Mucosa of descending colon (tissue), 3 donors: ENCODE measurements at regions not wholly inside any gene's neighbourhood (a gene's known extent, or its start where the extent isn't known, plus 50 kb on each side); places are given as distances from the start of the nearest gene placed in this dataset.
A peak's percentile ranks its signal among the peaks of the same experiment; 100 is the strongest.
"Not testable (repeated sequence)": the region's sequence is repeated elsewhere in the genome, so short reads cannot be mapped to it uniquely, and the experiment has no call there.

Experiments used
- ATAC-seq: fragments of 200-7000 bp; cut with Tn5 transposase; one replicate; pipeline ENCODE4 v1.9.1; 2020; ENCODE audit warnings: mild to moderate bottlenecking, moderate library complexity
- DNase-seq, 3 donors: peaks; one replicate each; pipeline ENCODE4 v3.0.0-alpha.2; 2020
- H3K36me3 ChIP-seq: fragments of 200-600 bp; one replicate; pipeline ENCODE4 v1.8.0; 2021; ENCODE audit warnings: low read depth, mild to moderate bottlenecking
- H3K4me1 ChIP-seq: fragments of 200-600 bp; one replicate; pipeline ENCODE4 v1.8.0; 2021; ENCODE audit warnings: low read depth, mild to moderate bottlenecking
- H3K4me3 ChIP-seq: fragments of 200-600 bp; one replicate; pipeline ENCODE4 v1.8.0; 2021; ENCODE audit warnings: mild to moderate bottlenecking
- H3K9me3 ChIP-seq: fragments of 200-600 bp; one replicate; pipeline ENCODE4 v1.8.0; 2021; ENCODE audit warnings: mild to moderate bottlenecking
- CTCF ChIP-seq: fragments of 200-600 bp; IDR thresholded peaks from one replicate; pipeline ENCODE4 v1.8.0; 2022; ENCODE audit warnings: antibody characterized with exemption, mild to moderate bottlenecking
- intact Hi-C, 2 donors: fragments of 100-400 bp; cut with DNase I in 1 of 2; cut with micrococcal nuclease in 1 of 2; formaldehyde crosslinking; loops; one replicate each; pipeline versions ENCODE4 v1.11.0 to v1.11.1; 2022; cut with DNase I, micrococcal nuclease
- donor health status: DM: no; HTN: no; CAD: no; lungs with moderate emphysema.
- donor health status: DM: no; HTN: no; CAD: no.
- donor health status: DM: no; HTN: yes; CAD: no.

DNA sequence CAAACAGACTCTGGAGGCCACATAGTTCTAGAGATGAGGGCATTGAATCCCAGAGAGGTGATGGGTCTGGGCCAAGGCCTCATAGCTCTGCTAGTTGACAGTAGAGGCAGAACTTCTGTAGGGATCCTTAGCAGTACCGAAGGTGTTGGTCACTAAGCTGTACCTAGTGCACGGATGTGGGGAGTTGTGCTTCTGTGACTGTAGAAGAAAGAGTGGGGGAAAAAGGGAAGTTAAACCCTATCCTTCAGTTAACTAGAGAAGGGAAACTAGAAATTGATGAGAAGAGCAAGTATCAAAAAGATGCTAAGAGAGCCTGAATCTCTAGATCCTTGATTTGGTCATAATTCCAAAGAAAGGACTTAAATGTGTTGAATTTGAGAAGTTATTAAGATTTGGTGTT, 186.7 kb downstream of the NFKBIZ start:
- H3K36me3 ChIP-seq = no peaks in the 10 kb centered on the region
- H3K4me1 ChIP-seq = no peaks in the 10 kb centered on the region
- intact Hi-C loops = no loop called here
- ATAC-seq = peak; percentile 29
- DNase-seq = no peak
- H3K9me3 ChIP-seq = no peaks in the 10 kb centered on the region
- no peak for TF ChIP-seq CTCF
- no peak overlapping the region for H3K4me3 ChIP-seq

DNA sequence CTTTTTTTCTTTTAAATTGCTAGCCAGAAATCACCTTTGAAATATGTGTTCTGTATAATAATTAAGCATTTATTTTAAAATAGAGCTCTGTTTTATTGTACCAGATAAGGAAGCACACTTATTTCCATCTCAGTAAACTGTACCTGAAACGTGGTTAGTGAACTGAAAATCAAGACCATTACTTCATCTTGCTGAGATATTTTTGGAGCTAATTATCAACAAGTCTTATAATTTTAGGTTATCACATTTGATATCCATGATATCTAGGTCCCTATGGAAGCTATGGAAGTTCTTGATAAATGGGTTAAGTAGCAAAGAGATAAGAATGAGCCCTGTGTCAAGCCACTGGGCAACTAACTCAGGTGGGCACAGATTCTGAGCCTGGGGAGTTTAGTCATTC, 187.2 kb downstream of the NFKBIZ start:
- no peaks in the 10 kb centered on the region for H3K4me1 ChIP-seq
- H3K9me3 ChIP-seq = no peaks in the 10 kb centered on the region
- intact Hi-C loops = no loop called here
- no peak overlapping the region for H3K4me3 ChIP-seq
- ATAC-seq (no peak), DNase-seq (no peak)
- no peaks in the 10 kb centered on the region for H3K36me3 ChIP-seq
- TF ChIP-seq CTCF = no peak

- TF ChIP-seq CTCF = no peak
- H3K4me3 ChIP-seq = no peak overlapping the region
- no peak for ATAC-seq
Measured at GRCh38 chr3:102037209-102037608, 187.9 kb downstream of the NFKBIZ start.

GRCh38 chr3:102037791-102038190, 188.5 kb downstream of the NFKBIZ start:
- no peak for DNase-seq
- no peaks in the 10 kb centered on the region for H3K9me3 ChIP-seq
- TF ChIP-seq CTCF = no peak
- intact Hi-C loops = no loop called here
- no peaks in the 10 kb centered on the region for H3K36me3 ChIP-seq
- no peak overlapping the region for H3K4me3 ChIP-seq
- no peak for ATAC-seq
- no peaks in the 10 kb centered on the region for H3K4me1 ChIP-seq

More at GRCh38 chr3:102037209-102037608, 187.9 kb downstream of the NFKBIZ start:
- no peak for DNase-seq
- no peaks in the 10 kb centered on the region for H3K9me3 ChIP-seq
- H3K36me3 ChIP-seq = no peaks in the 10 kb centered on the region
- H3K4me1 ChIP-seq = no peaks in the 10 kb centered on the region
- intact Hi-C loops = no loop called here

DNA sequence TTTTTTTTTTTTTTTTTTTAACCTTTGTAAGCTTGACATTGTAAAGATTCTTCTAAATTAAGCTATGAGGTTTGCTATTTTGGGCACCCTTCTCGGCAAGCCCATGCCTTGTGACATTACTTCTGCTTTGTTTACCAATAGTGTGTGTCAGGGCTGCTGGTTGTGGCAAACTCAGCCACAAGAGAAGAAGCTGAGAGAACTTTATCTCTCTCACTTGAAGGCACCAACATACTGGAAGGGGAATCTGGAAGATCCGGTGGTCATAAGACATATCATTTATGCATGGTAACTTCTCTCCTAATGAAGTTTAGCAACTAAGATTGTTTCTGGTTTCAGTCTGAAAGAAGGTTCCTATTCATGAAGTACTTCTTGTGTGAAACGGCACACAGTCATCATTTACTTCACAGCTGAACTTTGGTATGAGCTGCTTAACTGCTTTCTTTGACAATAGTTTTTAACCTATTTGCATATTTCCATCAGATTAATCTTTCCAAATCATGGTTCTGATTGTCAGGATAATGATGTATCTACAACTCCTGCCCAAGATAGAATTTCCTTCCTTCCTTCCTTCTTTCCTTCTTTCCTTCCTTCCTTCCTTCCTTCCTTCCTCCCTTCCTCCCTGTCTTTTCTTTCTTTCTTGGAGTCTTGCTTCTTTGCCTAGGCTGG, 189.3 kb downstream of the NFKBIZ start:
- TF ChIP-seq CTCF = no peak
- DNase-seq (no peak), ATAC-seq (peak; percentile 44)
- no peak overlapping the region for H3K4me3 ChIP-seq
- intact Hi-C loops = no loop called here
- H3K9me3 ChIP-seq = no peaks in the 10 kb centered on the region
- H3K36me3 ChIP-seq = no peaks in the 10 kb centered on the region
- no peaks in the 10 kb centered on the region for H3K4me1 ChIP-seq

GRCh38 chr3:102040144-102040543, 190.8 kb downstream of the NFKBIZ start:
- H3K4me1 ChIP-seq, H3K4me3 ChIP-seq, intact Hi-C loops, ATAC-seq, H3K36me3 ChIP-seq, H3K9me3 ChIP-seq: not testable (repeated sequence)
- peak in 1 of 3 donors; percentile 20 for DNase-seq
